Ecto neural progenitor cell (in vitro differentiated cells): ENCODE measurements at regions not wholly inside any gene's neighbourhood (a gene's known extent, or its start where the extent isn't known, plus 50 kb on each side); places are given as distances from the start of the nearest gene placed in this dataset.
A peak's percentile ranks its signal among the peaks of the same experiment; 100 is the strongest.
"Not testable (repeated sequence)": the region's sequence is repeated elsewhere in the genome, so short reads cannot be mapped to it uniquely, and the experiment has no call there.

Experiments
- DNase-seq: peaks from one replicate; pipeline ENCODE4 v3.0.0-alpha.2; 2018; ENCODE audit warnings: low spot score

DNA sequence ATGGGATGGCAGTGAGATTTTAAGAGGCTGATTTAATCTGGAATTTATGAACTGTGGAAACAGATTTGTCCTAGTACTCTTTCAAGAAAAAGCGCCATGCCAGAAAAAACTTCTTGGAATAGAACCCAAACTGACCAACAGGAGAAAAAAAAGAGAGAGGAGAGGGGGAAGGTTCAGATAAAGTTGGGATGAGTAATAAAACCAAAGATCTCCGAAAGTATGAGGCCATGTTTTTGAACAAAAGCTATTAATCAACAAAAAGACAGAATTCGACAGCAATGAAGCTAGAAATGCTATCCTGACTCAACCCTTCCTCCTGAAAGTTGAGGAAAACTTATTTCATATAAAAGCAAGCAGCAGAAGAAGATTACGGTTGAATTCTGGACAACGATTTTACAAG, 135.5 kb downstream of the CEMIP2 start:
- DNase-seq, result no peak

DNA sequence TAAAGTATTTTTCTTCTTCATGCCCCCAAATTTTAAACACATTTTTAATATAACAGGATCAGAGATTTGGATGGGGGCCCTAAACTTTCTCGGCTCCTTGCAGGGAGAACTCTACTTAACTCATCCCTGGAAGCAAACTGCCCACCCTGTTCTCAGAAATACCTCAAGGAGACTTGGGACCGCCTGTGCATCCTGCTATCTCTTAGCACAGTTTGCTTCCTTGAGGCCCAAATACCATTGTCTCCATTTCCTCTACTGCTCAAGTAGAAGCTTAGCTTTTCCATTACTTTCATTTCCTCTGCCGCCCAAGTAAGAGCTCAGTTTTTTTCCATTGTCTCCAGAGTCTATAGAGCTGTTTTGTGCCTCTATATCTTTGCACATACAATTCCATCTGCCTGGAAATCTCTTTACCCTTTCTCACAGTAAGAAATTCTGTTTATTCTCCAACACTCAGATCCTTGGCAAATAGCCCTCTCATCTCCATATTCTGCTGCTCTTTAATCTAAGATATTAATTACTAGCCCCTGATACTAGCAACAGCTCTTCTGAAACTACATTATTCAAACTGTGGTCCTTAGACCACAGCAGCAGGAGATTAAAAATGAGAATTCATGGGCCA, 137.8 kb downstream of the CEMIP2 start:
- no peak for DNase-seq

GRCh38 chr9:71629578-71630215, 138.6 kb downstream of the CEMIP2 start:
- DNase-seq, result no peak

DNA sequence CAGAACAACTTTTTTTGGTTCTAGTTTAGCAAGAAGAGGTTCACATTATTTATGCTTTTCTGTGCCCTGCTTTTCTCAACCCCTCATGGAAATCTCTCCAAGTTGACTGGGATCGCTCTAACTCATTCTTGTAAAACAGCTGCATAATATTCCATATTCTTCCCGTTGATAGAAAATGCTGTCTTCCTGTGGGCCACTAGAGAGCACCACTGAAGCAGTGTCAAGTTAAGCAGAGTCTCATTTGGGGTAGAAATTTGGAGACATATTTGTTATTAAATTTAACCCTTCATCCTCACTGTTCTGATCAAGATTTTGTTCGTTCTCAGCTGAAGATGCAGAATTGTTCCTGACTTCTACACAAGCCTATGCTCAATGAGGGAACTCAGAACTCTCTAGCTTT, 140.1 kb downstream of the CEMIP2 start:
- DNase-seq, result no peak

DNA sequence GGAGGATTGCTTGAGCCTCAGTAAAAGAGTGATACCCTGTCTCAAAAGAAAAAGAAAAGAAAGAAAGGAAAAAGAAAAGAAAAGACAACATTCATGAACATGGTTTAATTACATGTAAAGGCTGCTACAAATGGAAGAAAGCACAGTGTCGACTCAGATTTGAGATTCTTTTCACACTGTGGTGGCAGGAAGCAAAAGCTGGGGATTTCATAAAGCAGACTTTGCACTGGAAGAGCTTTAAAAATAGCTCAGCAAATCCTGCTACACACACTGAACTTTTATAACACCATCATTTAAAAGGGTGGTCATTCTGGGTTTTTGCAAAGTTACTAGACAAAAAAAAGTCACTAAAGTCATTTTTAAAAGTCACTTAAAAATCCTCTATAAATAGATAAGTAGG, 140.8 kb downstream of the CEMIP2 start:
- no peak for DNase-seq

DNA sequence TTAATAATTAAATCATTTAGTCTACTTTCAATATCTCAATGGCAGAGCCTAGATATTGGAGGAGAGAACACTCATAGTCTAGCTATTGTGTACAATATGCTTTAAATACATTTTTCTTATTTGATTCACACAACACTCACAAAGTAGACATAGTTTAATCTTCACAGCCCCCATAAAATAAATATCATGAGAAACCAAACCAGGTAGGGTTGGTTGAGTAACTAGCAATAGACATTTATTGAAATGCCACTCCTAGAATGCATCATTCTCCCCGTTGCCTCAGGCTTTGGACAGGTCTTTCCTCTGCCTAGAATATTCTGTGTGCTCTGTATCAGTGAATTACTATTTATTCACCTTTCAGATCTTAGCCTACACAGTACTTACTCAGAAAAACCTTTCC, 141.9 kb downstream of the CEMIP2 start:
- DNase-seq, result no peak

- DNase-seq, result no peak
Observed at GRCh38 chr9:71624728-71625127, 143.6 kb downstream of the CEMIP2 start.

DNA sequence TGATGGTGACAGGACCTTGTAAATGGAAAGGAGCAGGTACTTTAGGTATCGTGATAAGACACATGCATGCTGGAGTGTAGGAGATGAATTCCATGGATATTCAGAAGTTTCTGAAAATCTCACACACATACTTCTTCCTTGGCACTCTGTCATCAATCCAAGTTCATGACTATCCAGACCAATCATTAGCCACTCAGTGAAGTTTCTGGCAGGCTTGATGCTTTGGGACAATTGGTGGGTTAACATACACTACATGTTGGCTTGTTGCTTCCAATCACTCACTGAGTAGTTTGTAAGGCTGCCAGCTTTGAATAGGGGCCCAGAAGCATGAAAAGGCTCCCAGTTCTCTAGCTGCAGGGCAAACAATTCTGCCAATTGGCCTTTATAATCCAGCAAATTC, 147.6 kb downstream of the CEMIP2 start:
- DNase-seq, result no peak

DNA sequence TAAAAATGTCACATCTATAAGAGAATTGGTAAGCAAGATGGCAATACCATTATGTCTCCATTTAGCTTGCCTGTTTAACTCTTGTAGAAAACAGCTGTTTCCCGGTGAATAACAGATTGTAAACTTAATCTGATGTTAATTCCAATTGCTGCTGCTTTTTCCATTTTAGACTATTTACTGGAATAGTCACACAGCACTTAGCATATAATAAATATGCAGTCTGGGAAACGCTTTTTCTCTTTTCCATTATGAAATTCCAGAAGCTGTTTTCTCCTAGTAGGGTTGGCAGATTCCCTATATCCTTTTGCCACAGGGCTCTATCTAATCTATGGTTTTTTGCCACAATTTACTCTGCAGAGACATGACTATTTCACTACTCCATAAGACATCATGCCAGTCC, 148.0 kb downstream of the CEMIP2 start:
- DNase-seq, result no peak

DNA sequence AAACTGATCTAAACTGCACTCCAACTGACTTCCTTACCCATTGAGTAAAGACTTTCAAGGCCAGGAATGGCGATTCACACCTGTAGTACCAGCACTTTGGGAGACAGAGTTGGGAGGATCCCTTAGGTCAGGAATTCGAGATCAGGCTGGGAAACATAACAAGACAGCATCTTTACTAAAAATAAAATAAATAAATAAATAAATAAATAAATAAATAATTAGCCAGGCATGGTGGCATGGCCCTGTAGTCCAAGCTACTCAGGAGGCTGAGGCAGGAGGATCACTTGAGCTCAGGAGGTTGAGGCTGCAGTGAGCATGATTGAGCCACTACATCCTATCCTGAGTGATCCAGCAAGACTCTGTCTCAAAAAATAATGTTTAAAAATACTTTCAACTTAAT, 148.4 kb downstream of the CEMIP2 start:
- DNase-seq, result no peak

GRCh38 chr9:71614409-71615010, 153.8 kb downstream of the CEMIP2 start:
- no peak for DNase-seq

GRCh38 chr9:71612889-71613288, 155.4 kb downstream of the CEMIP2 start:
- DNase-seq, result no peak

- DNase-seq, result no peak
Observed at GRCh38 chr9:71609448-71609830, 158.9 kb downstream of the CEMIP2 start.

DNA sequence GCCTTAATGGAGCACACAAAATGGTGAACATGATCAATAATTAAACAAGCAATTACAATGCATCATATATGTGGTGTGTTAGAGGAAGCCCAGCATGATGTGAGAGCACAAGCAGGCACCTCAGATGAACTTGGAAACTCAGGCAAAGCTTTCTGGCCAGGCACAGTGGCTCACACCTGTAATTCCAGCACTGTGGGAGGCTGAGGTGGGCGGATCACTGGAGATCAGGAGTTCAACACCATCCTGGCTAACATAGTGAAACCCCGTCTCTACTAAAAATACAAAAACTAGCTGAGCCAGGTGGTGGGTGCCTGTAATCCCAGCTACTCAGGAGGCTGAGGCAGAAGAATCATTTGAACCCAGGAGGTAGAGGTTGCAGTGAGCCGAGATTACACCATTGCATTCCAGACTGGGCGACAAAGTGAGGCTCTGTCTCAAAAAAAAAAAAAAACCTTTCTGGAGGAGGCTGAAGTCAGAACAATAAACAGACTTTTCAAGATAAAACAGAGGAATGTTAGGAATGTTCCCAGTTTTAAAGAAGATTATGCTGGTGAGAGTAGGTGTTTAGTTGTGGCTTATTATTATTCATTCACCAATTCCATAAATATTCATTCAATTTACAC, 159.4 kb downstream of the CEMIP2 start:
- DNase-seq, result no peak

DNA sequence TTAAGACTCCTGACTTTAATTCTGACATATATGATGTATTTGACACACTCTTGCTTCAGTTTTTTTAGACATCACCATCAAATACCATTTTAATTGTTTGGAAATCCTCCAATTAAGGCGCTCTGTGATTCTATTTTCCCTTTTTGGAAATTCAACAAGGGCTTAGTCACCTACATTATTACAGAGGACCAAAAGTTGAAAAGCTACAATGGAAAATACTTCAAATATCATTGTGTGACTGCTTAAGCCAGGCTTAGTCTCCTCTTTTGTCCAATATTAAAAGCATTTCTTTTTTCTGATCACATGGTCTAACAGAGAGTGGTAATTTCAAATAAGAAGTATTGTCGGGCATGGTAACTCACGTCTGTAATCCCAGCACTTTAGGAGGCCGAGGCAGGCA, 160.3 kb downstream of the CEMIP2 start:
- DNase-seq, result no peak

- no peak for DNase-seq
Observed at GRCh38 chr9:71607461-71607881, 160.8 kb downstream of the CEMIP2 start.

- DNase-seq, result peak; percentile 79
Observed at GRCh38 chr9:71604197-71605063, 163.9 kb downstream of the CEMIP2 start.

GRCh38 chr9:71602652-71603051, 165.7 kb downstream of the CEMIP2 start:
- DNase-seq, result no peak

- not testable (repeated sequence) for DNase-seq
Observed at GRCh38 chr9:71595762-71596161, 172.6 kb downstream of the CEMIP2 start.

DNA sequence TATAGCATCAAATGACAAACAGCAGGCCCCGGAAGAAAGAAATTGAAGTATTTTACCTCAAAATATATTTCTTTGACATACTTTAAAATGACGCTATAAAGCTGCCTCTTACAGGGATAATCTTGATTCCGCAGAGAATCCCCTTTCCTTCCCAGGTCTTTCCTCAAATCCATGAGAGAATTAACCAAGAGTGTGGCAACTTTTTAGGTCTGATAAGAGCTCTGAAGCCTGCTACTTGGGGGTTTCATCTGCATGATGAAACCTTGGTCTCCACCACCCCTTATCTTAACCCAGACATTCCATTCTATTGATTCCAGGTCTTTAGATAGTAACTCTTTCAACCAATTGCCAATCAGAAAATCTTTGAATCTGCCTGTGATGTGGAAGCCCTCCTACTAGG, 173.8 kb downstream of the CEMIP2 start:
- DNase-seq, result no peak

DNA sequence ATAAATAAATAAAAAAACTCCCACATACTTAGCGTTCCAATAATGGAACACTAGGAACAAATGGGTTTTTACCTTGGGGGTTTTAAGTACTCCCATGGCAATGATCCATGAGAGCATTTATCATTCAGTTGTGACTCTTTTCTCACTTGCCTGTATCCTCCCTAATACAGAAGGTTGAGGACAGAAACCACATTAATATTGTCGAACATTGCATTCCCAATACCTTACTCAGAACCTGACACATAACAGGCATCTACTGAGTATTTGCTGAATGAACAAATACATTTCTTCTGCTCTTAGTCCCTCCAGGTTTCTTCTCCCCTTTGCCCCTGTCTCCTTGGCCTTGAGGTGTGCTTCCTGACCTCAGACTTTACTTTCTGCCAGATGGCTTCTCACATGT, 175.9 kb downstream of the CEMIP2 start:
- no peak for DNase-seq

GRCh38 chr9:71590362-71590761, 178.0 kb downstream of the CEMIP2 start:
- DNase-seq, result no peak
